H9 (cell line): ENCODE measurements at regions not wholly inside any gene's neighbourhood (a gene's known extent, or its start where the extent isn't known, plus 50 kb on each side); places are given as distances from the start of the nearest gene placed in this dataset.

Experiments used
- DNase-seq: peaks from one replicate; pipeline ENCODE4 v3.0.0-alpha.2; 2017
- H2AFZ ChIP-seq: one replicate; pipeline ENCODE4 v1.6.1; 2013; ENCODE audit warnings: mild to moderate bottlenecking, low read length, control low read depth, moderate library complexity
- H2AK5ac ChIP-seq: 2 replicates; pipeline ENCODE4 v1.6.1; 2013; ENCODE audit warnings: low read length, control low read depth, mixed read lengths; ENCODE audit not compliant: insufficient read length
- H2BK120ac ChIP-seq: one replicate; pipeline ENCODE4 v1.6.1; 2013; ENCODE audit warnings: low read depth, mild to moderate bottlenecking, low read length, control low read depth, inconsistent platforms; ENCODE audit not compliant: poor library complexity, severe bottlenecking
- H2BK12ac ChIP-seq: 2 replicates; pipeline ENCODE4 v1.6.1; 2013; ENCODE audit warnings: low read length, control low read depth, mixed read lengths, low read depth; ENCODE audit not compliant: insufficient read length
- H2BK15ac ChIP-seq: 2 replicates; pipeline ENCODE4 v1.6.1; 2013; ENCODE audit warnings: low read depth, low read length, control low read depth
- H2BK20ac ChIP-seq: one replicate; pipeline ENCODE4 v1.6.1; 2013; ENCODE audit warnings: low read depth, mild to moderate bottlenecking, low read length, control low read depth, inconsistent platforms; ENCODE audit not compliant: poor library complexity, severe bottlenecking
- H2BK5ac ChIP-seq: 2 replicates; pipeline ENCODE4 v1.6.1; 2013; ENCODE audit warnings: low read length, control low read depth, mixed read lengths; ENCODE audit not compliant: insufficient read length
- H3K14ac ChIP-seq: 2 replicates; pipeline ENCODE4 v1.6.1; 2013; ENCODE audit warnings: low read length, control low read depth; ENCODE audit not compliant: insufficient read depth
- H3K18ac ChIP-seq: 2 replicates; pipeline ENCODE4 v1.6.1; 2013; ENCODE audit warnings: low read depth, mild to moderate bottlenecking, mixed read lengths, low read length, control low read depth; ENCODE audit not compliant: insufficient read length
- H3K23ac ChIP-seq: 2 replicates; pipeline ENCODE4 v1.6.1; 2013; ENCODE audit warnings: low read length, control low read depth, mixed read lengths, low read depth; ENCODE audit not compliant: insufficient read length
- H3K23me2 ChIP-seq: 2 replicates; pipeline ENCODE4 v1.6.1; 2013; ENCODE audit warnings: low read depth, mild to moderate bottlenecking, mixed read lengths, low read length, control low read depth; ENCODE audit not compliant: insufficient read length, poor library complexity, severe bottlenecking
- H3K27ac ChIP-seq: 2 replicates; pipeline ENCODE4 v1.5.1; 2013; ENCODE audit warnings: low read length, control low read depth, mixed read lengths, low read depth; ENCODE audit not compliant: insufficient read length
- H3K27me3 ChIP-seq: 2 replicates; pipeline ENCODE4 v1.6.1; 2013; ENCODE audit warnings: low read length, control low read depth, inconsistent platforms; ENCODE audit not compliant: insufficient read depth
- H3K4ac ChIP-seq: 2 replicates; pipeline ENCODE4 v1.6.1; 2013; ENCODE audit warnings: low read depth, mild to moderate bottlenecking, control low read depth, inconsistent platforms, low read length, moderate library complexity
- H3K4me1 ChIP-seq: 2 replicates; pipeline ENCODE4 v1.6.1; 2013; ENCODE audit warnings: low read length, control low read depth, inconsistent platforms; ENCODE audit not compliant: insufficient read depth
- H3K4me2 ChIP-seq: 2 replicates; pipeline ENCODE4 v1.6.1; 2013; ENCODE audit warnings: low read length, control low read depth, mixed read lengths; ENCODE audit not compliant: insufficient read length, insufficient read depth
- H3K56ac ChIP-seq: 2 replicates; pipeline ENCODE4 v1.6.1; 2013; ENCODE audit warnings: low read depth, mild to moderate bottlenecking, mixed read lengths, low read length, control low read depth; ENCODE audit not compliant: insufficient read length
- H3K79me1 ChIP-seq: 2 replicates; pipeline ENCODE4 v1.6.1; 2013; ENCODE audit warnings: low read depth, mild to moderate bottlenecking, moderate library complexity, low read length, control low read depth, inconsistent platforms; ENCODE audit not compliant: insufficient read depth, poor library complexity, severe bottlenecking
- H3K79me2 ChIP-seq: 2 replicates; pipeline ENCODE4 v1.6.1; 2013; ENCODE audit warnings: low read length, control low read depth, inconsistent platforms; ENCODE audit not compliant: insufficient read depth
- H3K9ac ChIP-seq: 2 replicates; pipeline ENCODE4 v1.6.1; 2013; ENCODE audit warnings: low read length, control low read depth, mixed read lengths; ENCODE audit not compliant: insufficient read length; ENCODE audit errors: extremely low read depth
- H3K9me3 ChIP-seq: one replicate; pipeline ENCODE4 v1.6.1; 2013; ENCODE audit warnings: low read depth, low read length, inconsistent platforms; ENCODE audit not compliant: control insufficient read depth
- H3T11ph ChIP-seq: one replicate; pipeline ENCODE4 v1.6.1; 2013; ENCODE audit warnings: mild to moderate bottlenecking, low read length, control low read depth, inconsistent platforms
- H4K20me1 ChIP-seq: one replicate; pipeline ENCODE4 v1.6.1; 2013; ENCODE audit not compliant: control insufficient read depth, insufficient read length, insufficient read depth
- H4K5ac ChIP-seq: 2 replicates; pipeline ENCODE4 v1.6.1; 2013; ENCODE audit warnings: low read depth, mild to moderate bottlenecking, mixed read lengths, low read length, control low read depth; ENCODE audit not compliant: insufficient read length
- H4K8ac ChIP-seq: replicated peaks from 2 replicates; pipeline ENCODE4 v1.6.1; 2013; ENCODE audit warnings: low read length, control low read depth, mixed read lengths, low read depth; ENCODE audit not compliant: insufficient read length
- H4K91ac ChIP-seq: 2 replicates; pipeline ENCODE4 v1.6.1; 2013; ENCODE audit warnings: low read depth, mild to moderate bottlenecking, moderate library complexity, mixed read lengths, low read length, control low read depth; ENCODE audit not compliant: insufficient read length
- H3K27ac Mint-ChIP-seq, 3 experiments: 2 replicates in 2 of 3; 3 replicates in 1 of 3; pipeline ENCODE4 v1.8.0; 2020 to 2021; ENCODE audit warnings: mixed read lengths in 3 of 3, mild to moderate bottlenecking in 1 of 3, moderate library complexity in 1 of 3
- H3K27me3 Mint-ChIP-seq: 2 replicates; pipeline ENCODE4 v1.8.0; 2021; ENCODE audit warnings: low read depth, mild to moderate bottlenecking, moderate library complexity, mixed read lengths
- H3K36me3 Mint-ChIP-seq, 3 experiments: 2 replicates in 2 of 3; 3 replicates in 1 of 3; pipeline ENCODE4 v1.8.0; 2020 to 2021; ENCODE audit warnings: low read depth in 3 of 3, mixed read lengths in 3 of 3; ENCODE audit not compliant: insufficient read depth in 1 of 3
- H3K4me1 Mint-ChIP-seq, 2 experiments: 2 replicates each; pipeline ENCODE4 v1.8.0; 2020; ENCODE audit warnings: mixed read lengths in 2 of 2
- H3K4me3 Mint-ChIP-seq, 2 experiments: 2 replicates in 1 of 2; 3 replicates in 1 of 2; pipeline ENCODE4 v1.8.0; 2020 to 2021; ENCODE audit warnings: mild to moderate bottlenecking in 2 of 2, mixed read lengths in 2 of 2, moderate library complexity in 1 of 2
- H3K9me3 Mint-ChIP-seq, 2 experiments: 2 replicates in 1 of 2; 3 replicates in 1 of 2; pipeline ENCODE4 v1.8.0; 2020; ENCODE audit warnings: mild to moderate bottlenecking in 2 of 2, mixed read lengths in 2 of 2, moderate library complexity in 1 of 2
- CTCF ChIP-seq: fragments of 200-600 bp; sonication (generic); conservative IDR thresholded peaks from 3 replicates; pipeline ENCODE4 v1.8.0; 2021; ENCODE audit warnings: antibody characterized with exemption, mild to moderate bottlenecking
- WGBS: extraction: QIAGEN DNeasy Blood & Tissue Kit; methylation state at CpG from one replicate; pipeline ENCODE4 v1.1.7; 2013; ENCODE audit warnings: missing lambda C conversion rate, low lambda C conversion rate, mixed read lengths; ENCODE audit not compliant: insufficient read length; ENCODE audit errors: extremely low coverage; 5-methylcytosine and 5-hydroxymethylcytosine counted together

GRCh38 chr3:94441494-94441847, 378.6 kb downstream of the NSUN3 start:
- Histone ChIP-seq H3K23me2 (no peaks in the 10 kb centered on the region), H3K4me2 (no peak overlapping the region), H3K14ac (no peak overlapping the region), H3K9ac (no peak overlapping the region), H2BK15ac (no peak overlapping the region), H2BK5ac (no peak overlapping the region), H4K5ac (no peak overlapping the region), H3K79me1 (no peaks in the 10 kb centered on the region), H3K23ac (no peak overlapping the region), H4K8ac (no peak overlapping the region), H2BK120ac (no peak overlapping the region), H3K27ac (no peak overlapping the region), H3K79me2 (no peaks in the 10 kb centered on the region), H4K91ac (no peak overlapping the region), H2AFZ (no peak overlapping the region), H3K9me3 (no peaks in the 10 kb centered on the region), H3K4me1 (no peaks in the 10 kb centered on the region), H2BK12ac (no peak overlapping the region), H4K20me1 (no peaks in the 10 kb centered on the region), H3K18ac (no peak overlapping the region), H3K4ac (no peak overlapping the region), H3T11ph (no peak overlapping the region), H2BK20ac (no peak overlapping the region), H3K56ac (no peak overlapping the region), H3K27me3 (no peaks in the 10 kb centered on the region), H2AK5ac (no peak overlapping the region)
- Mint-ChIP-seq H3K9me3 (no peaks in the 10 kb centered on the region), H3K4me3 (no peak overlapping the region), H3K27ac (no peak overlapping the region), H3K4me1 (no peaks in the 10 kb centered on the region), H3K27me3 (no peaks in the 10 kb centered on the region), H3K36me3 (no peaks in the 10 kb centered on the region; a peak in 1 of 7 replicates)
- no peak for TF ChIP-seq CTCF
- no peak for DNase-seq
- no CpG with 5 or more reads among the region's 1 CpG for WGBS
